RWPE2 (cell line): ENCODE measurements at regions not wholly inside any gene's neighbourhood (a gene's known extent, or its start where the extent isn't known, plus 50 kb on each side); places are given as distances from the start of the nearest gene placed in this dataset.

Source experiments
- ATAC-seq: fragments of 200-7000 bp; cut with Tn5 transposase; 3 replicates; pipeline ENCODE4 v1.9.1; 2021; ENCODE audit warnings: low read depth
- DNase-seq: peaks from one replicate; pipeline ENCODE4 v3.0.0-alpha.2; 2020; ENCODE audit warnings: low spot score
- H3K27ac ChIP-seq: fragments of 450-650 bp; 2 replicates; pipeline ENCODE4 v1.5.1; 2017; ENCODE audit warnings: mild to moderate bottlenecking; ENCODE audit not compliant: poor library complexity, severe bottlenecking
- H3K27me3 ChIP-seq: fragments of 250-450 bp; sonication (Bioruptor Pico); 2 replicates; pipeline ENCODE4 v1.5.1; 2021; ENCODE audit warnings: mild to moderate bottlenecking, moderate library complexity; ENCODE audit not compliant: insufficient read depth, poor library complexity, severe bottlenecking
- H3K36me3 ChIP-seq: fragments of 250-450 bp; sonication (Bioruptor Pico); 2 replicates; pipeline ENCODE4 v1.5.1; 2020; ENCODE audit warnings: low read depth, mild to moderate bottlenecking, moderate library complexity
- H3K4me1 ChIP-seq: fragments of 250-450 bp; sonication (Bioruptor Pico); 2 replicates; pipeline ENCODE4 v1.5.1; 2021; ENCODE audit warnings: mild to moderate bottlenecking, moderate library complexity; ENCODE audit not compliant: insufficient read depth, poor library complexity, severe bottlenecking
- H3K4me3 ChIP-seq: fragments of 250-450 bp; sonication (Bioruptor Pico); 2 replicates; pipeline ENCODE4 v1.5.1; 2021; ENCODE audit warnings: mild to moderate bottlenecking, moderate library complexity; ENCODE audit not compliant: severe bottlenecking
- H3K9me3 ChIP-seq: fragments of 250-450 bp; sonication (Bioruptor Pico); 2 replicates; pipeline ENCODE4 v1.5.1; 2021; ENCODE audit warnings: mild to moderate bottlenecking, moderate library complexity; ENCODE audit not compliant: severe bottlenecking
- TF ChIP-seq, protein P1 (sequence below): fragments of 450-650 bp; IDR thresholded peaks from one replicate; pipeline ENCODE4 v1.5.1; 2017; ENCODE audit warnings: mild to moderate bottlenecking, moderate library complexity; ENCODE audit not compliant: poor library complexity, severe bottlenecking

GRCh38 chr3:89043406-89043932 lies 64.0 kb upstream of the EPHA3 start:
- no peak overlapping the region for H3K4me3 ChIP-seq
- no peak overlapping the region for H3K27ac ChIP-seq
- no peaks in the 10 kb centered on the region for H3K4me1 ChIP-seq
- TF ChIP-seq, protein P1, sequence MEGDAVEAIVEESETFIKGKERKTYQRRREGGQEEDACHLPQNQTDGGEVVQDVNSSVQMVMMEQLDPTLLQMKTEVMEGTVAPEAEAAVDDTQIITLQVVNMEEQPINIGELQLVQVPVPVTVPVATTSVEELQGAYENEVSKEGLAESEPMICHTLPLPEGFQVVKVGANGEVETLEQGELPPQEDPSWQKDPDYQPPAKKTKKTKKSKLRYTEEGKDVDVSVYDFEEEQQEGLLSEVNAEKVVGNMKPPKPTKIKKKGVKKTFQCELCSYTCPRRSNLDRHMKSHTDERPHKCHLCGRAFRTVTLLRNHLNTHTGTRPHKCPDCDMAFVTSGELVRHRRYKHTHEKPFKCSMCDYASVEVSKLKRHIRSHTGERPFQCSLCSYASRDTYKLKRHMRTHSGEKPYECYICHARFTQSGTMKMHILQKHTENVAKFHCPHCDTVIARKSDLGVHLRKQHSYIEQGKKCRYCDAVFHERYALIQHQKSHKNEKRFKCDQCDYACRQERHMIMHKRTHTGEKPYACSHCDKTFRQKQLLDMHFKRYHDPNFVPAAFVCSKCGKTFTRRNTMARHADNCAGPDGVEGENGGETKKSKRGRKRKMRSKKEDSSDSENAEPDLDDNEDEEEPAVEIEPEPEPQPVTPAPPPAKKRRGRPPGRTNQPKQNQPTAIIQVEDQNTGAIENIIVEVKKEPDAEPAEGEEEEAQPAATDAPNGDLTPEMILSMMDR = no peak
- no peaks in the 10 kb centered on the region for H3K9me3 ChIP-seq
- no peaks in the 10 kb centered on the region for H3K27me3 ChIP-seq
- H3K36me3 ChIP-seq = no peaks in the 10 kb centered on the region
- no peak for ATAC-seq
- no peak for DNase-seq

GRCh38 chr3:89046661-89047060 lies 60.8 kb upstream of the EPHA3 start:
- Histone ChIP-seq H3K27ac (no peak overlapping the region), H3K4me3 (no peak overlapping the region), H3K9me3 (no peaks in the 10 kb centered on the region), H3K36me3 (no peaks in the 10 kb centered on the region), H3K27me3 (no peaks in the 10 kb centered on the region), H3K4me1 (no peaks in the 10 kb centered on the region)
- ATAC-seq (no peak), DNase-seq (no peak)
- TF ChIP-seq, protein P1 = no peak

- H3K27ac ChIP-seq = no peak overlapping the region
- ATAC-seq (no peak), DNase-seq (no peak)
- H3K36me3 ChIP-seq = no peaks in the 10 kb centered on the region
- no peaks in the 10 kb centered on the region for H3K9me3 ChIP-seq
- no peaks in the 10 kb centered on the region for H3K27me3 ChIP-seq
- no peak overlapping the region for H3K4me3 ChIP-seq
- TF ChIP-seq, protein P1 = peak; percentile 30
- H3K4me1 ChIP-seq = no peaks in the 10 kb centered on the region
These were observed 58.3 kb upstream of the EPHA3 start for GRCh38 chr3:89049119-89049518.

- Histone ChIP-seq H3K27ac (no peak overlapping the region), H3K27me3 (no peaks in the 10 kb centered on the region), H3K9me3 (no peaks in the 10 kb centered on the region), H3K36me3 (no peaks in the 10 kb centered on the region), H3K4me3 (no peak overlapping the region), H3K4me1 (no peaks in the 10 kb centered on the region)
- ATAC-seq (no peak), DNase-seq (no peak)
- TF ChIP-seq, protein P1 = no peak
These were observed 55.0 kb upstream of the EPHA3 start for GRCh38 chr3:89052386-89052785.

DNA sequence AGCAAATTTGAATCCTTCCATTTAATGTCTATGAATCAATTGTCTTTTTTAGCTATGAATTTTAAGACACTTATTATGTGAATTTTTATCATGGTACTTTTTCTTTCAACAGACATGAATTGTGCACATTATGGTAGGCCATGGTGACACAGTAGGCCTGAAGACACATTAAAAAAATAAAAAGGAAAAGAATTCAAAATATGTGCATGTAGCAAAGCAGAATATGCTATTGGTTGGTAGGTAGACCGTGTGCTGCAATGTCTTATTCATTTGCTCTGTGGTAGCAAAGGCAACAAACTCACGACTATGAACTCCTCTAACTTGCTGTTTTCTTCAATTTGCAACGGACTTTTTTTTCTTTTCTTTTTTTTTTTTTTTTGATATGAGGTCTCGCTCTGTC lies 50.0 kb upstream of the EPHA3 start:
- no peaks in the 10 kb centered on the region for H3K36me3 ChIP-seq
- H3K9me3 ChIP-seq = no peaks in the 10 kb centered on the region
- ATAC-seq = no peak
- H3K27me3 ChIP-seq = no peaks in the 10 kb centered on the region
- DNase-seq = no peak
- H3K27ac ChIP-seq = no peak overlapping the region
- H3K4me3 ChIP-seq = no peak overlapping the region
- TF ChIP-seq, protein P1 = no peak
- H3K4me1 ChIP-seq = no peaks in the 10 kb centered on the region
